ENCODE measurements at regions not wholly inside any gene's neighbourhood (a gene's known extent, or its start where the extent isn't known, plus 50 kb on each side); places are given as distances from the start of the nearest gene placed in this dataset.

GRCh38 chr2:167863377-167863776 is 384.0 kb downstream of the STK39 start:
- H3K9me3 ChIP-seq = no peaks in the 10 kb centered on the region
- no peaks in the 10 kb centered on the region for H3K4me1 ChIP-seq
- H3K36me3 ChIP-seq = no peaks in the 10 kb centered on the region
- H3K4me3 ChIP-seq = no peak overlapping the region
- intact Hi-C loops (cut with DNase I; ENCODE audit: low total_unique reads) (no loop called here), in situ Hi-C loops (cut with MboI; ENCODE audit: low pct_ligation_motif_present in 1 of 4, low pct_unique_long_range_greater_than_20kb in 1 of 4, low sequenced_read_pairs in 3 of 4) (no loop called here)
- DNase-seq = no peak
- H3K27ac ChIP-seq = no peak overlapping the region
- WGBS, 2 donors (ENCODE audit: low coverage in 1 of 2) = 87 to 93% methylated on average over 2 of the region's 2 CpGs
- no peaks in the 10 kb centered on the region for H3K27me3 ChIP-seq
- TF ChIP-seq EP300 (IDR thresholded peaks at IDR 0.05; ENCODE audit: low read depth) = no peak
- TF ChIP-seq POLR2AphosphoS5 (IDR thresholded peaks at IDR 0.05) = no peak
- TF ChIP-seq CTCF (IDR thresholded peaks at IDR 0.05) = no peak
- TF ChIP-seq POLR2A (IDR thresholded peaks at IDR 0.05) = no peak

- in situ Hi-C loops (cut with MboI; ENCODE audit: low pct_ligation_motif_present in 1 of 4, low pct_unique_long_range_greater_than_20kb in 1 of 4, low sequenced_read_pairs in 3 of 4) = no loop called here
- no peak overlapping the region for H3K27ac ChIP-seq
- no peak for DNase-seq
- no peaks in the 10 kb centered on the region for H3K4me1 ChIP-seq
- no peaks in the 10 kb centered on the region for H3K36me3 ChIP-seq
- no peaks in the 10 kb centered on the region for H3K9me3 ChIP-seq
- intact Hi-C loops (cut with DNase I; ENCODE audit: low total_unique reads) = no loop called here
- no peak overlapping the region for H3K4me3 ChIP-seq
- no peak for TF ChIP-seq POLR2AphosphoS5 (IDR thresholded peaks at IDR 0.05)
- TF ChIP-seq EP300 (IDR thresholded peaks at IDR 0.05; ENCODE audit: low read depth) = no peak
- no peak for TF ChIP-seq POLR2A (IDR thresholded peaks at IDR 0.05)
- TF ChIP-seq CTCF (IDR thresholded peaks at IDR 0.05) = no peak
- H3K27me3 ChIP-seq = no peaks in the 10 kb centered on the region
- WGBS, 2 donors (ENCODE audit: low coverage in 1 of 2) = 63 to 79% methylated on average over 3 of the region's 3 CpGs
Measured at GRCh38 chr2:167862782-167863181, 384.6 kb downstream of the STK39 start.

GRCh38 chr2:167862296-167862695 is 385.1 kb downstream of the STK39 start:
- DNase-seq = no peak

GRCh38 chr2:167861574-167862193 is 385.7 kb downstream of the STK39 start:
- no peak for DNase-seq
- intact Hi-C loops (cut with DNase I; ENCODE audit: low total_unique reads) (no loop called here), in situ Hi-C loops (cut with MboI; ENCODE audit: low pct_ligation_motif_present in 1 of 4, low pct_unique_long_range_greater_than_20kb in 1 of 4, low sequenced_read_pairs in 3 of 4) (no loop called here)
- no peak overlapping the region for H3K4me3 ChIP-seq
- WGBS, 2 donors (ENCODE audit: low coverage in 1 of 2) = 70 to 85% methylated on average over 2 of the region's 2 CpGs
- TF ChIP-seq POLR2AphosphoS5 (IDR thresholded peaks at IDR 0.05) (no peak), CTCF (IDR thresholded peaks at IDR 0.05) (no peak), EP300 (IDR thresholded peaks at IDR 0.05; ENCODE audit: low read depth) (no peak)
- H3K27ac ChIP-seq = no peak overlapping the region
- no peaks in the 10 kb centered on the region for H3K4me1 ChIP-seq
- no peaks in the 10 kb centered on the region for H3K9me3 ChIP-seq
- no peaks in the 10 kb centered on the region for H3K27me3 ChIP-seq
- no peaks in the 10 kb centered on the region for H3K36me3 ChIP-seq

More at GRCh38 chr2:167862296-167862695, 385.1 kb downstream of the STK39 start:
- no peaks in the 10 kb centered on the region for H3K4me1 ChIP-seq
- no peak for TF ChIP-seq POLR2A (IDR thresholded peaks at IDR 0.05)
- H3K27ac ChIP-seq = no peak overlapping the region
- no peaks in the 10 kb centered on the region for H3K36me3 ChIP-seq
- 77% methylated on average over 4 of the region's 4 CpGs; no CpG with 5 or more reads in 1 of the 2 donors for WGBS, 2 donors (ENCODE audit: low coverage in 1 of 2)
- intact Hi-C loops (cut with DNase I; ENCODE audit: low total_unique reads) = no loop called here
- no peaks in the 10 kb centered on the region for H3K27me3 ChIP-seq
- in situ Hi-C loops (cut with MboI; ENCODE audit: low pct_ligation_motif_present in 1 of 4, low pct_unique_long_range_greater_than_20kb in 1 of 4, low sequenced_read_pairs in 3 of 4) = no loop called here
- no peaks in the 10 kb centered on the region for H3K9me3 ChIP-seq
- H3K4me3 ChIP-seq = no peak overlapping the region

GRCh38 chr2:167860082-167860481 is 387.3 kb downstream of the STK39 start:
- WGBS, 2 donors (ENCODE audit: low coverage in 1 of 2) = 55 to 61% methylated on average over 1 of the region's 1 CpG
- Histone ChIP-seq H3K9me3 (no peaks in the 10 kb centered on the region), H3K27me3 (no peaks in the 10 kb centered on the region), H3K4me1 (no peaks in the 10 kb centered on the region), H3K4me3 (no peak overlapping the region), H3K27ac (no peak overlapping the region), H3K36me3 (no peaks in the 10 kb centered on the region)
- no peak for DNase-seq
- TF ChIP-seq POLR2AphosphoS5 (IDR thresholded peaks at IDR 0.05) = no peak
- TF ChIP-seq CTCF (IDR thresholded peaks at IDR 0.05) = no peak
- no peak for TF ChIP-seq EP300 (IDR thresholded peaks at IDR 0.05; ENCODE audit: low read depth)
- no peak for TF ChIP-seq POLR2A (IDR thresholded peaks at IDR 0.05)
- intact Hi-C loops (cut with DNase I; ENCODE audit: low total_unique reads) (no loop called here), in situ Hi-C loops (cut with MboI; ENCODE audit: low pct_ligation_motif_present in 1 of 4, low pct_unique_long_range_greater_than_20kb in 1 of 4, low sequenced_read_pairs in 3 of 4) (no loop called here)

Data from transverse colon (tissue), 4 donors.